Retinal pigment epithelial cell (primary cell): ENCODE measurements at regions not wholly inside any gene's neighbourhood (a gene's known extent, or its start where the extent isn't known, plus 50 kb on each side); places are given as distances from the start of the nearest gene placed in this dataset.

Experiments used
- DNase-seq: peaks from one replicate; pipeline ENCODE4 v3.0.0-alpha.2; 2010; ENCODE audit warnings: low read depth
- H3K4me3 ChIP-seq: 2 replicates; pipeline ENCODE4 v1.5.1; 2011; ENCODE audit warnings: mild to moderate bottlenecking, low read length, control low read depth, moderate library complexity
- TF ChIP-seq, protein P1 (sequence below): conservative IDR thresholded peaks from 2 replicates; pipeline ENCODE4 v1.5.1; 2011; ENCODE audit warnings: low read depth, low read length, control low read depth, inconsistent platforms

DNA sequence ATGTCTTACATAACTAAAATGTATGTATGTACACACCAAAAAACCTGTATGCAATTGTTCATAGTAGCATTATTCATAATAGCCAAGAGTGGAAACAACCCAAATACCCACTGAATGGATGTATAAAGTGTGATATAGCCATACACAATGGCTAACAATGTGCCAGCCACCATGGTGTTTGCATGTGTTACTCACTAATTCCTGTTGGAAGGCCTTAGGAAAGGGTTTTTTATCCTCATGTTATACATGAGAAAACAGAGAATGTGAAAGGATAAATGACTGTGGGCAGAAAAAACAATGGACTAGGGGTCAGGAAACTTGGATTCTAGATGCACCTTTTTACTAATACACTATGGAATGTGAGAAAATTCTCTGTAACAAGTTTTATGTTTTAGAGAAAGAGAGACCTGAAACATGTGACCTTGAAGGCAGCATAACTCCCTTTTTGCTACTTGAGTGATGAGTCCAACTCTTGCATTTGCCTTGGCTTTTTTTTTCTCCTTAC is 55.7 kb downstream of the TIGD2 start:
- TF ChIP-seq, protein P1, sequence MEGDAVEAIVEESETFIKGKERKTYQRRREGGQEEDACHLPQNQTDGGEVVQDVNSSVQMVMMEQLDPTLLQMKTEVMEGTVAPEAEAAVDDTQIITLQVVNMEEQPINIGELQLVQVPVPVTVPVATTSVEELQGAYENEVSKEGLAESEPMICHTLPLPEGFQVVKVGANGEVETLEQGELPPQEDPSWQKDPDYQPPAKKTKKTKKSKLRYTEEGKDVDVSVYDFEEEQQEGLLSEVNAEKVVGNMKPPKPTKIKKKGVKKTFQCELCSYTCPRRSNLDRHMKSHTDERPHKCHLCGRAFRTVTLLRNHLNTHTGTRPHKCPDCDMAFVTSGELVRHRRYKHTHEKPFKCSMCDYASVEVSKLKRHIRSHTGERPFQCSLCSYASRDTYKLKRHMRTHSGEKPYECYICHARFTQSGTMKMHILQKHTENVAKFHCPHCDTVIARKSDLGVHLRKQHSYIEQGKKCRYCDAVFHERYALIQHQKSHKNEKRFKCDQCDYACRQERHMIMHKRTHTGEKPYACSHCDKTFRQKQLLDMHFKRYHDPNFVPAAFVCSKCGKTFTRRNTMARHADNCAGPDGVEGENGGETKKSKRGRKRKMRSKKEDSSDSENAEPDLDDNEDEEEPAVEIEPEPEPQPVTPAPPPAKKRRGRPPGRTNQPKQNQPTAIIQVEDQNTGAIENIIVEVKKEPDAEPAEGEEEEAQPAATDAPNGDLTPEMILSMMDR, result no peak
- H3K4me3 ChIP-seq, result no peak overlapping the region
- no peak for DNase-seq

DNA sequence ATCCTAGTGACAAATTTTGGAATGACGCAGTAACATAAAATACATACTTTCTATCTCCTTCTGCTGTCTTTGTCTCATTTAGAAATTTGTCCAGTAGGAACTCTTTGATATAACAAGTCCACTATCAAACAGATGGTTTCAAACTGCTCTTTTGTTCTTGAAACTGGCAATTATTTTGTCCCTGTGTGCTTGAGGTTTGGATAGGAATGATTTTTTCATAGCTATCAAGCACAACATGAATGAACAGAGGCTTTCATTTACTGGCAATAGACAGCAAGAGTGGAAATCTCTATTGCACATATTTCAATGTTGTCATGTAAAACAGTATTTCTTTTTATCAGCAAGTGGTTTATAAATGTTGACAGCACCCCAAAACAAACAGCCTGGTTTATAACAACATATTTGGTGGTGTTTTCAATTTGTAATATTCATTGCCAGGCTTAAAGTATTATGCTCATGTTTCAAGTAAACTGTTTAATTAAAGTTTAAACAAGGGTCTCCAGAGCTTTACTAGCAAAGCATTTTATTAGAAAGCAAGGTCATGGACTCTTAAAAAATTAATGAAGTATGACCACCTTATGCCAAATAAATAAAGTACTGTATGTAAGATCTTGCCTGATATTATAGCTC is 60.0 kb downstream of the TIGD2 start:
- DNase-seq, result no peak
- H3K4me3 ChIP-seq, result no peak overlapping the region
- TF ChIP-seq, protein P1, result no peak

DNA sequence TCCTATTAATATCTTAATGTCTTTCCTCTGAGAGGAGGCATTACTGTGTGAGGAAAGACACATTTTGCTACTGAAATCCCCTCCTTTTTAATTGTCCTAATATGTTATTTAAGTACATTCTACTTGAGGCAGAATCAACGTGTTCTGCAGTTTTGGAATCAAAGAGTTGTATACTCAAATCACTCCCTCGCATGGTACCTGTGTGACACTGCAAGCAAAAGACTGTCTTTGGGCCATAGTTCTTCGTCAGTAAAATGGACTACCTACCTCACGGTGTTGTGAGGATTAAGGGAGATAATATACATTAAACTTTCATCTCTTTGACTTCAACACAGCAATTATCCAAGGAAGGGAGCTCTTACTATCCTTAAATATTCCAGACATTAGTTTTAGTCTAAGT is 61.5 kb downstream of the TIGD2 start:
- H3K4me3 ChIP-seq, result no peak overlapping the region
- TF ChIP-seq, protein P1, result peak; percentile 11
- no peak for DNase-seq

DNA sequence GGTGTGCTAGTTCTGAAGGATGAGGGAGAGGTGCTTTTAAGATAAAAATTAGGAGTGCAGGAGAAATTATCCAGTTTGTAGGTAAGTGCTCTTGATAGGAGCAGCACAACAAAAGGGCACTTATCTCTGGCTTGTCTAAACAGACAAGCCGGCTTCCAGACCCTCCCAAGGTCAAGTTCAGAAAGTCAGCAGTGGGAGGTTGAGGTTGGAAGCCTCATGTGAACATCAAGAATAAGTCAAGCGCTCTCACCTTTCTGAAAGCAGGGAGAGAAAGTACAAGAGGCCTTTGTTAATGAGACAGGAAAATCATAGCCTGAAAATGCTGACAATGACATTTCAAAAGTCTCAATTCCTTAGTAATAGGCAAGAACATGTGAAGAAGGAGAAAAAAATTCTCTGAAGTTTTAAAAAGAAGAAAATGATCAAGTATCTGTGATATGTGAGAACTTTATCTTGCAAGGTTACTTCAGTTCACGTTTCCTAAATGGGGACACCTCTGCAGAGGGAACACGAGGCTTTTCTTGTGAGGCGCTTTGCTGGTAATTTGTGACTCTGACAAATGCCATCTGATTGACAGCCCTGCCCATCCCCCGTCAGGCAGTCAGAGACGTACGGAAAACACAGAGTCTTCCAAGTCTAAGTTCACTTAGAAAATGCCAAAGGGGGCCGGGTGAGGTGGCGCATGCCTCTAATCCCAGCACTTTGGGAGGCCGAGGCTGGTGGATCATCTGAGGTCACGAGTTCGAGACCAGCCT is 62.2 kb downstream of the TIGD2 start:
- no peak for DNase-seq
- TF ChIP-seq, protein P1, result no peak
- H3K4me3 ChIP-seq, result no peak overlapping the region

DNA sequence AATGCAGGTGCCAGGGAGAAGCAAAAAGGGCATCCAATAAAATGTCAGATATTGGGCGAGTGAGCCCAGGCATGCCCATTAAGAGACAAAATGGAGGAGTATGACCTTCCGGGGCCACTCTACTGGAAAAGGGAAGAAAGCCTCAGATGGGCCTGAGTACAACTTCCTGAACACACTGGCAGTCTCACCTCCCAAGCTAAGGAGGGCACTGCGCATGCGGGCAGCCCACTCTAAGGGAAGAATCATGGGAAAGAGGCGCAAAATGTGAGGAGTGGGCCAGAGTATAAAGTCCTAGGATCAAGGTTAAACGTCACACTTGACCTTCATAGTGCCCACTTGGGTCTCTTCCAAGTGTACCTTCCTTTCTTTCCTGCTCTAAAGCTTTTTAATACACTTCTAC is 63.5 kb downstream of the TIGD2 start:
- H3K4me3 ChIP-seq, result no peak overlapping the region
- TF ChIP-seq, protein P1, result no peak
- no peak for DNase-seq

DNA sequence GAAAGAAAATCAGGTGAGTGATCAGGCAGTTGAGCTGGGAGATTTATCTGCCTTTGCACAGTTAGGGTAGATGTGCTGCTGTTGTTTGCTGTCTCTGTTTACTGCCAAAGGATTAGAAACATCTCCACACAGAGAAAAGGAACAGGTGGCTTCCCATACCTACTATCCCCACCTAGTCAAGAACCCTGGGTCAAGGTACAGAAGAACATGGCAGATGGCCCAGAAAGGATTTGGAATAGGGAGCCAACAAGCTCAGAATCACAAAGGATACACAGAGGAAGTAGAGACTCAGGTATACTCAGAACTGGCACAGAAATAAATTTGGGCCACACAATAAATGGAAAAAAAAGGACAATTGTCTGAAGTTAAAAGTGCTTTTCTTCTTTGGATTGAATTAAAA is 64.3 kb downstream of the TIGD2 start:
- TF ChIP-seq, protein P1, result no peak

DNA sequence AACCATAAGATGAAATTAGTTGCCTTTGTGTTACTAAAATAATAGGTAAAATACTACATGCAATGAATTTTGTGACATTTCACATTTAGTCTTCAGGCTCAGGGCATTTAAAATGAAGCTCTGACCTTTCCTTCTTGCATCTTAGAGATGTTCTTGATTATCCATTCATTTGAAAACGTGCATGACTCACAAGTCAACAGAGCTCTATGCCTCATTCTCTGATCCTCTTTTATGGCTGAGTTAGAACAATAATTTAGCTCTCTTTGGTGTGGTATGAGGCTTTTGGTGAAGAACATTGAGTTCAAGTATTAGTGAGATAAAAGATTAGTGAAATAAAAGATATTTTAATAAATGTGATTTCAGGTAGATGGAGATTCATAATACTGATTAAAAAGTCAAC is 66.5 kb downstream of the TIGD2 start:
- no peak for DNase-seq
- no peak overlapping the region for H3K4me3 ChIP-seq
- TF ChIP-seq, protein P1, result no peak

More for the DNA sequence above, 64.3 kb downstream of the TIGD2 start:
- H3K4me3 ChIP-seq, result no peak overlapping the region
- no peak for DNase-seq
